ENCODE measurements at regions not wholly inside any gene's neighbourhood (a gene's known extent, or its start where the extent isn't known, plus 50 kb on each side); places are given as distances from the start of the nearest gene placed in this dataset.

DNA sequence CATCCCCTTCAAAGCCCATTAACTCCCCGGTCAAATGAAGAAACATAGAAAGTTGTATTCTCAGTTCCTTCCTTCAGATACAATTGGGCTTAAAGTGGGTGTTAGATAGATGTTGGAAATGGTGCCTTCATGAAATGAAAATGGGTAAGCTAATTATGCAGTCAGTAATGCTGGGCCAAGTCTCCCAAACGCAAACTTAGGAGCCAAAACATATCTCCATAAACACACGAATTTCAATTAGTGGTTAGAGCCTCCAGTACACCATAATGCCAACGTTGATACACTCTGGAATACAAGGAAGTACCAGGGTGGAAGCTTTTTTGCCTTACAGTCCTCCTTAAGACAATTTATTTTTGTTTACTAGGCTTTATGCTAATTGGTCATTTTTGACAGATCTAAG lies 1059.0 kb downstream of the TUSC7 start:
- 75 to 81% methylated on average over 4 of the region's 4 CpGs for WGBS, 2 donors

DNA sequence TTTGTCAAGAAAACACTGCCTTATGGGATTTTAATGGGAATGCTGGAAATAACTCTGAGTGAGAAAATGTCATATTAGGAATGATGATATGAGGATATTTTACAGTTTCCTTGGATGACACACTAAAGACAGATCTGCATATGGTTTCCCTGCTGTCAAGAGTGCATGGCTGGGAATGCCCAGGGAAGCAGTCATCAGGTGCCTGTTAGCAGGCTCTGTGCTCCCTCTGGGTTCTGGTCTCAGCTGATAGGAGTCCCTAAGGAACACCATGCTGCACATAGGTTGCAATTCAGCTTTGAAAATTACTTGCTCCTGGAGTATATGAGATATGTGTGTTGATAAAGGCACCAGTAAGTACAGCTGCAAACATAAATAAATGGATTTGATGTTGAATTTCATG lies 1064.6 kb downstream of the TUSC7 start:
- no peak overlapping the region for H3K27ac ChIP-seq (ENCODE audit: low read depth in 1 of 2, low read length in 1 of 2)
- H3K27me3 ChIP-seq (ENCODE audit: control insufficient read depth in 3 of 3, insufficient read depth in 3 of 3, low read length in 2 of 3), result no peaks in the 10 kb centered on the region
- no peak for ATAC-seq (ENCODE audit: insufficient read depth, low FRiP score)
- no peaks in the 10 kb centered on the region for H3K4me1 ChIP-seq (ENCODE audit: control insufficient read depth in 5 of 5, insufficient read depth in 5 of 5, low read length in 5 of 5)
- DNase-seq, result no peak
- no peaks in the 10 kb centered on the region for H3K9me3 ChIP-seq (ENCODE audit: control insufficient read depth in 4 of 4, insufficient read depth in 3 of 4, low read length in 3 of 4)
- H3K4me3 ChIP-seq, result no peak overlapping the region
- no peak overlapping the region for H3K9ac ChIP-seq (ENCODE audit: insufficient read depth in 1 of 2, low read length in 2 of 2)
- TF ChIP-seq, protein P1, sequence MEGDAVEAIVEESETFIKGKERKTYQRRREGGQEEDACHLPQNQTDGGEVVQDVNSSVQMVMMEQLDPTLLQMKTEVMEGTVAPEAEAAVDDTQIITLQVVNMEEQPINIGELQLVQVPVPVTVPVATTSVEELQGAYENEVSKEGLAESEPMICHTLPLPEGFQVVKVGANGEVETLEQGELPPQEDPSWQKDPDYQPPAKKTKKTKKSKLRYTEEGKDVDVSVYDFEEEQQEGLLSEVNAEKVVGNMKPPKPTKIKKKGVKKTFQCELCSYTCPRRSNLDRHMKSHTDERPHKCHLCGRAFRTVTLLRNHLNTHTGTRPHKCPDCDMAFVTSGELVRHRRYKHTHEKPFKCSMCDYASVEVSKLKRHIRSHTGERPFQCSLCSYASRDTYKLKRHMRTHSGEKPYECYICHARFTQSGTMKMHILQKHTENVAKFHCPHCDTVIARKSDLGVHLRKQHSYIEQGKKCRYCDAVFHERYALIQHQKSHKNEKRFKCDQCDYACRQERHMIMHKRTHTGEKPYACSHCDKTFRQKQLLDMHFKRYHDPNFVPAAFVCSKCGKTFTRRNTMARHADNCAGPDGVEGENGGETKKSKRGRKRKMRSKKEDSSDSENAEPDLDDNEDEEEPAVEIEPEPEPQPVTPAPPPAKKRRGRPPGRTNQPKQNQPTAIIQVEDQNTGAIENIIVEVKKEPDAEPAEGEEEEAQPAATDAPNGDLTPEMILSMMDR (IDR thresholded peaks at IDR 0.05; ENCODE audit: control extremely low read depth, extremely low read depth), result no peak
- no peaks in the 10 kb centered on the region for H3K36me3 ChIP-seq (ENCODE audit: control insufficient read depth in 4 of 4, insufficient read depth in 4 of 4, low read length in 4 of 4)

More for the DNA sequence above, 1059.0 kb downstream of the TUSC7 start:
- H3K36me3 ChIP-seq (ENCODE audit: control insufficient read depth in 4 of 4, insufficient read depth in 4 of 4, low read length in 4 of 4), result no peaks in the 10 kb centered on the region
- no peak for ATAC-seq (ENCODE audit: insufficient read depth, low FRiP score)
- H3K27me3 ChIP-seq (ENCODE audit: control insufficient read depth in 3 of 3, insufficient read depth in 3 of 3, low read length in 2 of 3), result no peaks in the 10 kb centered on the region
- H3K4me1 ChIP-seq (ENCODE audit: control insufficient read depth in 5 of 5, insufficient read depth in 5 of 5, low read length in 5 of 5), result no peaks in the 10 kb centered on the region
- TF ChIP-seq, protein P1 (IDR thresholded peaks at IDR 0.05; ENCODE audit: control extremely low read depth, extremely low read depth), result no peak
- no peak overlapping the region for H3K27ac ChIP-seq (ENCODE audit: low read depth in 1 of 2, low read length in 1 of 2)
- H3K9me3 ChIP-seq (ENCODE audit: control insufficient read depth in 4 of 4, insufficient read depth in 3 of 4, low read length in 3 of 4), result peaks cover 0 to 2% (median 0%) of the 10 kb centered on the region in 4 donors
- no peak overlapping the region for H3K9ac ChIP-seq (ENCODE audit: insufficient read depth in 1 of 2, low read length in 2 of 2)
- H3K4me3 ChIP-seq, result no peak overlapping the region
- no peak for DNase-seq

DNA sequence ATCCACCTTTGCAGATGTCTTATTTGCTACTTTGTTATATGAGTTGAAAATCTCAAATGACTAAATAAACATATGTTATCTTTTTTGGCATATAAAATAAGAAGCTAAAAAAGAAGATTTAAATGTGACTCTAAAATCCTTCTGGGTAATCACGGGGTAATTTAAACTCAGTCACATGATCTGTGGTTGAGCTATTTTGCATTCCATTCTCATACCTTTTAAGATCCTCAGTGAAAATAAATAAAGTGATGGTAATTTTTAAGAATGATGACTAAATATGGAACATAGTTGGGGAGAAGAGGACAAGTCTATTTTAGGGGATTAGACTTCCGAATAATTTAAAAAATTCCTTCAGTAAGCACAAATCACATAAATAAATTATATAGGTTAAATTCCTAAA lies 1076.8 kb downstream of the TUSC7 start:
- Histone ChIP-seq H3K4me1 (ENCODE audit: control insufficient read depth in 5 of 5, insufficient read depth in 5 of 5, low read length in 5 of 5) (no peaks in the 10 kb centered on the region), H3K27ac (ENCODE audit: low read depth in 1 of 2, low read length in 1 of 2) (no peak overlapping the region), H3K36me3 (ENCODE audit: control insufficient read depth in 4 of 4, insufficient read depth in 4 of 4, low read length in 4 of 4) (no peaks in the 10 kb centered on the region), H3K9ac (ENCODE audit: insufficient read depth in 1 of 2, low read length in 2 of 2) (no peak overlapping the region), H3K4me3 (no peak overlapping the region), H3K27me3 (ENCODE audit: control insufficient read depth in 3 of 3, insufficient read depth in 3 of 3, low read length in 2 of 3) (no peaks in the 10 kb centered on the region), H3K9me3 (ENCODE audit: control insufficient read depth in 4 of 4, insufficient read depth in 3 of 4, low read length in 3 of 4) (no peaks in the 10 kb centered on the region)
- TF ChIP-seq, protein P1 (IDR thresholded peaks at IDR 0.05; ENCODE audit: control extremely low read depth, extremely low read depth), result no peak
- 75 to 79% methylated on average over 2 of the region's 2 CpGs for WGBS, 2 donors
- DNase-seq, result no peak
- no peak for ATAC-seq (ENCODE audit: insufficient read depth, low FRiP score)

- H3K27me3 ChIP-seq (ENCODE audit: control insufficient read depth in 3 of 3, insufficient read depth in 3 of 3, low read length in 2 of 3), result no peaks in the 10 kb centered on the region
- H3K9me3 ChIP-seq (ENCODE audit: control insufficient read depth in 4 of 4, insufficient read depth in 3 of 4, low read length in 3 of 4), result no peaks in the 10 kb centered on the region
- DNase-seq, result peak in 1 of 3 donors; percentile 29
- TF ChIP-seq, protein P1 (IDR thresholded peaks at IDR 0.05; ENCODE audit: control extremely low read depth, extremely low read depth), result no peak
- H3K4me3 ChIP-seq, result no peak overlapping the region
- ATAC-seq (ENCODE audit: insufficient read depth, low FRiP score), result no peak
- no peaks in the 10 kb centered on the region for H3K36me3 ChIP-seq (ENCODE audit: control insufficient read depth in 4 of 4, insufficient read depth in 4 of 4, low read length in 4 of 4)
- H3K27ac ChIP-seq (ENCODE audit: low read depth in 1 of 2, low read length in 1 of 2), result no peak overlapping the region
- no peak overlapping the region for H3K9ac ChIP-seq (ENCODE audit: insufficient read depth in 1 of 2, low read length in 2 of 2)
- H3K4me1 ChIP-seq (ENCODE audit: control insufficient read depth in 5 of 5, insufficient read depth in 5 of 5, low read length in 5 of 5), result no peaks in the 10 kb centered on the region
Measured at GRCh38 chr3:117788061-117788460, 1078.5 kb downstream of the TUSC7 start.
